ENCODE measurements at regions not wholly inside any gene's neighbourhood (a gene's known extent, or its start where the extent isn't known, plus 50 kb on each side); places are given as distances from the start of the nearest gene placed in this dataset.

DNA sequence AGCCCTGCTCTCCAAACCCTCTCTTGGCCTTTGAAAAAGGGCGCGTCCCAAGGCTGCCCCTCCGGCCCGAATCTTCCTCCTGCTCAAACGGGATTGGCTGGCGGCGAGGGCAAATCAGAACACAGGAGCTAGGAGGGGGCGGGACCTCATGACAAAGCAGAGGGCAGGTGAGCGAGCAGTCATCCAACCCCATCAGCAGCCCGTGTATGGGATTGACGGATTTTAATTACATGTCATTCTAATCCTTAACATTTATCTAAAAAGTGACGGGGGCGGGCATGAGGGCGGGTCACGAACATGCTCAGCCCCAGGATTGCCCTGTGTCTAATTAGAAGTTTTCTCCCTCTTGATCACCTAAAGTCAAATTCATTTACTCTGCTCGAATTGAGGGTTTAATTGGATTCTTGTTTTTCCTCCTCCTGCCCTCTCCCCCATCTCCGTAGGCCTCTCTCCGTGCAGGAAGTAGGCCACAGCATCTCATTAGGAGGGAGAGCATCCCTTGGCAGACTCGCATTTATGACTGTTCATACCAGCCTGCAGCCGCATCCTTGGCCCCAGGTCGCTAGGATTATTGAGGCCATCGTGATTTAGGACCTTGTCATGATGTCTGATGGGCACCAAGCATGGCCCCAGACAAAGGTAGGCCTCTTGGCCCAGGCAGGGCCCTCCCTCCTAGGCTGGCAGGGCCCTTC lies 147.1 kb downstream of the CHST1 start:
- TF ChIP-seq POLR2AphosphoS5 (IDR thresholded peaks at IDR 0.05; ENCODE audit: insufficient read depth, low read depth, low read length) (no peak), MAX (IDR thresholded peaks at IDR 0.05; ENCODE audit: insufficient read depth, insufficient read length) (no peak), CTCF (IDR thresholded peaks at IDR 0.05; ENCODE audit: extremely low read depth in 1 of 2, insufficient read depth in 1 of 2, low read depth in 1 of 2, low read length in 2 of 2) (no peak), POLR2A (IDR thresholded peaks at IDR 0.05; ENCODE audit: low read depth, low read length) (no peak), EZH2 (IDR thresholded peaks at IDR 0.05; ENCODE audit: borderline replicate concordance, low read depth, low read length, severe bottlenecking) (no peak), JUN (IDR thresholded peaks at IDR 0.05; ENCODE audit: borderline replicate concordance, insufficient read depth, insufficient read length, low read depth) (no peak), FOS (IDR thresholded peaks at IDR 0.05; ENCODE audit: borderline replicate concordance, insufficient read depth, low read length) (no peak), GATA2 (IDR thresholded peaks at IDR 0.05; ENCODE audit: insufficient read depth, insufficient read length, low read depth, low read length) (no peak), MYC (IDR thresholded peaks at IDR 0.05; ENCODE audit: low read depth, low read length) (no peak)

Measured in endothelial cell of umbilical vein (primary cell).